ENCODE measurements at regions not wholly inside any gene's neighbourhood (a gene's known extent, or its start where the extent isn't known, plus 50 kb on each side); places are given as distances from the start of the nearest gene placed in this dataset.

DNA sequence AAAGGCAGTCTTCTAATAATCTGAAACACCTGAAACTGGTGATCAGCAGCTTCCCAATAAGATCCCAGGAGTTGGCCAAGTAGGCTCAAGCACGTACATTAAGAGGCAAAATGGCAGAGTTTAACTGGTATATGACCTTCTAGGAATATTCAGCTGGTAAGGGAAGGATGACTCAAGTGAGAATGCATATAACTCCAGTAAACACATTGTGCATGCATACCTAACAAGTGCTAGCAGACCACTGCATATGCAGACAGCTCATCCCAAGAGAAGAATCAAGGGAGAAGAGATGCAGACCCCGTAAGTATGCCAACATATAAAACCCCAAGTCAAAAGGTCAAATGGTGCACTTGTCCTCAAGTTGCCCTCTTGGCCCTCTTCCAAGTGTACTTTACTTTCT is 73.0 kb upstream of the ZRANB2 start:
- Histone ChIP-seq H3K27me3 (ENCODE audit: control insufficient read depth, insufficient read depth, low read length, poor library complexity, severe bottlenecking) (no peaks in the 10 kb centered on the region), H3K36me3 (ENCODE audit: control insufficient read depth, insufficient read depth, low read length) (no peaks in the 10 kb centered on the region), H3K4me3 (ENCODE audit: low read length) (no peak overlapping the region), H3K27ac (ENCODE audit: low read depth, low read length) (no peak overlapping the region), H3K9ac (ENCODE audit: extremely low read depth, low read length, poor library complexity, severe bottlenecking) (no peak overlapping the region), H3K9me3 (ENCODE audit: control insufficient read depth, low read length) (no peaks in the 10 kb centered on the region), H3K4me1 (ENCODE audit: control insufficient read depth, insufficient read depth, low read length) (no peaks in the 10 kb centered on the region)
- H3K27ac Mint-ChIP-seq, result no peak overlapping the region
- peaks cover 2% of the 10 kb centered on the region for H3K9me3 Mint-ChIP-seq
- no peak overlapping the region for H3K4me3 Mint-ChIP-seq
- peaks cover 12% of the 10 kb centered on the region for H3K4me1 Mint-ChIP-seq
- WGBS, 2 experiments (ENCODE audit: insufficient coverage in 1 of 2, insufficient read length in 1 of 2), result 83 to 97% methylated on average over 1 to 2 of the region's 2 CpGs
- TF ChIP-seq, protein P1, sequence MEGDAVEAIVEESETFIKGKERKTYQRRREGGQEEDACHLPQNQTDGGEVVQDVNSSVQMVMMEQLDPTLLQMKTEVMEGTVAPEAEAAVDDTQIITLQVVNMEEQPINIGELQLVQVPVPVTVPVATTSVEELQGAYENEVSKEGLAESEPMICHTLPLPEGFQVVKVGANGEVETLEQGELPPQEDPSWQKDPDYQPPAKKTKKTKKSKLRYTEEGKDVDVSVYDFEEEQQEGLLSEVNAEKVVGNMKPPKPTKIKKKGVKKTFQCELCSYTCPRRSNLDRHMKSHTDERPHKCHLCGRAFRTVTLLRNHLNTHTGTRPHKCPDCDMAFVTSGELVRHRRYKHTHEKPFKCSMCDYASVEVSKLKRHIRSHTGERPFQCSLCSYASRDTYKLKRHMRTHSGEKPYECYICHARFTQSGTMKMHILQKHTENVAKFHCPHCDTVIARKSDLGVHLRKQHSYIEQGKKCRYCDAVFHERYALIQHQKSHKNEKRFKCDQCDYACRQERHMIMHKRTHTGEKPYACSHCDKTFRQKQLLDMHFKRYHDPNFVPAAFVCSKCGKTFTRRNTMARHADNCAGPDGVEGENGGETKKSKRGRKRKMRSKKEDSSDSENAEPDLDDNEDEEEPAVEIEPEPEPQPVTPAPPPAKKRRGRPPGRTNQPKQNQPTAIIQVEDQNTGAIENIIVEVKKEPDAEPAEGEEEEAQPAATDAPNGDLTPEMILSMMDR (conservative IDR thresholded peaks at IDR 0.05), result no peak
- DNase-seq, result no peak
- no peaks in the 10 kb centered on the region for H3K27me3 Mint-ChIP-seq (ENCODE audit: insufficient read depth)
- H3K36me3 Mint-ChIP-seq (ENCODE audit: low read depth), result no peaks in the 10 kb centered on the region

DNA sequence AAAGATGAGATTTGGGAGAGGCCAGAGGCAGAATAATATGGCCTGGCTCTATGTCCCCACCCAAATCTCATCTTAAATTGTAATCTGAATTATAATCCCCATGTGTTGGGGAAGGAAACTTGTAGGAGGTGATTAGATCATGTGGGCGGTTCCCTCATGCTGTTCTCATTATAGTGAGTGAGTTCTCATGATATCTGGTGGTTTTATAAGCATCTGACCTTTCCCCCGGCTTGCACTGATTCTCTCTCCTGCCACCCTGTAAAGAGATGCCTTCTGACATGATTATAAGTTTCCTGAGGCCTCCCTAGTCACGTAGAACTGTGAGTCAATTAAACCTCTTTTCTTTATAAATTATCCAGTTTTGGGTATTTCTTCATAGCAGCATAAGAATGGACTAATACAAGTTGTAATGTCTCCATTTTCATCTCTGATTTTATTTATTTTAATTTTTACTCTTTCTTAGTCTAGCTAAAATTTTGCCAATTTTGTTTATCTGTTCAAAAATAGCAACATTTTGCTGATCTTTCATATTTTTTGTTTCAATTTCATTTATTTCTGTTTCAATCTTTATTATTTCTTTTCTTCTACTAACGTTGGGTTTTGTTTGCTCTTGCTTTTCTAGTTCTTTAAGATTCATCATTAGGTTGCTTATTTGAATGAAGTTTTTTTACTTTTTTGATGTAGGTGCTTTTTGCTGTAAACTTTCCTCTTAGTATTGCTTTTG is 67.0 kb upstream of the ZRANB2 start:
- TF ChIP-seq, protein P1 (conservative IDR thresholded peaks at IDR 0.05), result no peak
- H3K27ac Mint-ChIP-seq, result no peak overlapping the region
- WGBS, 2 experiments (ENCODE audit: insufficient coverage in 1 of 2, insufficient read length in 1 of 2), result 89 to 100% methylated on average over 3 to 4 of the region's 4 CpGs

DNA sequence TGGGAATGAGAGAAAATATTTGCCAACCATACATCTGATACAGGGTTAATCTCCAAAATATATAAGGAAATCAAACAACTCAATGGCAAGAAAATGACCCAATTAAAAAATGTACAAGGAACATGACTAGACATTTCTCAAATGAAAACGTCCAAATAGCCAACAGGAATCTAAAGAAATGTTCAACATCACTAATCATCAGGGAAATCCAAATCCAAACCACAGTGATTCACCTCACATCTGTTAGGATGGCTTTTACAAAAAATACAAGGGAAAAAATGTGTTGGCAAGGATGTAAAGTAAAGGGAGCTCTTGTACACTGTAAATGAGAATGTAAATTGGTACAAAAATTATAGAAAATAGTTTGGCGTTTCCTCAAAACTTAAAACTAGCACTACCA is 54.7 kb upstream of the ZRANB2 start:
- H3K4me3 Mint-ChIP-seq, result no peak overlapping the region

More for the DNA sequence above, 67.0 kb upstream of the ZRANB2 start:
- H3K27ac ChIP-seq (ENCODE audit: low read depth, low read length), result no peak overlapping the region
- H3K4me1 Mint-ChIP-seq, result no peaks in the 10 kb centered on the region
- H3K9me3 Mint-ChIP-seq, result peaks cover 2% of the 10 kb centered on the region
- H3K4me3 ChIP-seq (ENCODE audit: low read length), result no peak overlapping the region
- no peaks in the 10 kb centered on the region for H3K36me3 Mint-ChIP-seq (ENCODE audit: low read depth)
- no peaks in the 10 kb centered on the region for H3K27me3 ChIP-seq (ENCODE audit: control insufficient read depth, insufficient read depth, low read length, poor library complexity, severe bottlenecking)
- H3K9me3 ChIP-seq (ENCODE audit: control insufficient read depth, low read length), result no peaks in the 10 kb centered on the region
- H3K4me3 Mint-ChIP-seq, result no peak overlapping the region
- H3K4me1 ChIP-seq (ENCODE audit: control insufficient read depth, insufficient read depth, low read length), result no peaks in the 10 kb centered on the region
- no peak for DNase-seq
- H3K9ac ChIP-seq (ENCODE audit: extremely low read depth, low read length, poor library complexity, severe bottlenecking), result no peak overlapping the region
- H3K36me3 ChIP-seq (ENCODE audit: control insufficient read depth, insufficient read depth, low read length), result no peaks in the 10 kb centered on the region
- H3K27me3 Mint-ChIP-seq (ENCODE audit: insufficient read depth), result no peaks in the 10 kb centered on the region

More for the DNA sequence above, 54.7 kb upstream of the ZRANB2 start:
- Histone ChIP-seq H3K36me3 (ENCODE audit: control insufficient read depth, insufficient read depth, low read length) (no peaks in the 10 kb centered on the region), H3K9me3 (ENCODE audit: control insufficient read depth, low read length) (peaks cover 34% of the 10 kb centered on the region), H3K4me1 (ENCODE audit: control insufficient read depth, insufficient read depth, low read length) (no peaks in the 10 kb centered on the region), H3K27ac (ENCODE audit: low read depth, low read length) (no peak overlapping the region), H3K4me3 (ENCODE audit: low read length) (no peak overlapping the region), H3K27me3 (ENCODE audit: control insufficient read depth, insufficient read depth, low read length, poor library complexity, severe bottlenecking) (no peaks in the 10 kb centered on the region), H3K9ac (ENCODE audit: extremely low read depth, low read length, poor library complexity, severe bottlenecking) (no peak overlapping the region)
- peaks cover 7% of the 10 kb centered on the region for H3K36me3 Mint-ChIP-seq (ENCODE audit: low read depth)
- peaks cover 48% of the 10 kb centered on the region for H3K9me3 Mint-ChIP-seq
- H3K27me3 Mint-ChIP-seq (ENCODE audit: insufficient read depth), result no peaks in the 10 kb centered on the region
- WGBS, 2 experiments (ENCODE audit: insufficient coverage in 1 of 2, insufficient read length in 1 of 2), result 86% methylated on average over 1 of the region's 2 CpGs; no CpG with 5 or more reads in 1 of the 2 experiments
- DNase-seq, result no peak
- no peaks in the 10 kb centered on the region for H3K4me1 Mint-ChIP-seq
- TF ChIP-seq, protein P1 (conservative IDR thresholded peaks at IDR 0.05), result no peak
- H3K27ac Mint-ChIP-seq, result no peak overlapping the region

All from endodermal cell (in vitro differentiated cells).